Activated effector memory CD4-positive, alpha-beta T cell treated with Interleukin-2 at 50 U/mL for 16 hours (primary cell): ENCODE measurements at regions not wholly inside any gene's neighbourhood (a gene's known extent, or its start where the extent isn't known, plus 50 kb on each side); places are given as distances from the start of the nearest gene placed in this dataset.

ENCODE experiments used
- DNase-seq: peaks from one replicate; pipeline ENCODE4 v3.0.0-alpha.2; 2020

GRCh38 chr10:129397198-129397974 is 69.7 kb upstream of the MGMT start:
- no peak for DNase-seq

DNA sequence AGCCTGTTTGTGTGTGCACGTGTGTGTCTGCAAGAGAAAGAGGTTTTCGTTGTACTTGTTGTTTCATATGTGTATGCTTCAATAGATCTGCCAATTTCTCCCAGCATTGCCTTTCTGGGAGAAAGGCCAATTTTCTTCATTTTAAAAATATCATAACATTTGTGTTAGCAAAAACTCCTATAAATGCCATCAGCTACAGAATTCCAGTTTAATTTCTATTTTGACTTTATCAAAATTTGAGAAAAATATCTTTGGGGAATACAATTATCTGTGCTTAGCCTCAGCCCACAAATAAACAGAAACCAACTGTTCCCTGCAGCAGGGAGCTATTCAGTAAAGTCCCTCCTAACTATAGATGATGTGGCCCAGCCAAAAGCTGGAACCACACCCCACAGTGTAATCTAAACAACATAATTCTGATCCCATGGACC is 68.3 kb upstream of the MGMT start:
- DNase-seq: no peak

DNA sequence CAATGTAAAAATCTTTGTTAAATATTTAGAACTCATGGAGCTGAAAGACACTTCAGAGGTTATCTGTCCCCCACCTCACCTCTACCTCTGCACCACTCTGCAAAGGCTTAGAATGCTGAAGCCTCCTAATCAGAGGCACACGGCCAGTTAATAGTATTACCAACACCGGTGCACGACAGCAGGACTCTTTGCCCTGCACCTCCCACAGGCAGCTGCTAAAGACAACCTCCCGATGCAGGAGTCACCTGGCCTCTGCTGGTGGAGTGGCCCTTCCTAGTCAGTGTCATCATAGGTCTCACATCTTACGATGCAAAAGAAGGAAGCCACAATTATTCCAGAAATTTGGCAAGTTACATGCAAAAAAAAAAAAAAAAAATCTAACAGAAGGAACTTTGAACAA is 66.6 kb upstream of the MGMT start:
- DNase-seq: no peak

GRCh38 chr10:129402459-129402858 is 64.6 kb upstream of the MGMT start:
- DNase-seq: no peak

GRCh38 chr10:129404091-129404490 is 63.0 kb upstream of the MGMT start:
- no peak for DNase-seq

- no peak for DNase-seq
Measured at GRCh38 chr10:129405389-129405788, 61.7 kb upstream of the MGMT start.

- DNase-seq: no peak
Measured at GRCh38 chr10:129410688-129411392, 56.2 kb upstream of the MGMT start.

DNA sequence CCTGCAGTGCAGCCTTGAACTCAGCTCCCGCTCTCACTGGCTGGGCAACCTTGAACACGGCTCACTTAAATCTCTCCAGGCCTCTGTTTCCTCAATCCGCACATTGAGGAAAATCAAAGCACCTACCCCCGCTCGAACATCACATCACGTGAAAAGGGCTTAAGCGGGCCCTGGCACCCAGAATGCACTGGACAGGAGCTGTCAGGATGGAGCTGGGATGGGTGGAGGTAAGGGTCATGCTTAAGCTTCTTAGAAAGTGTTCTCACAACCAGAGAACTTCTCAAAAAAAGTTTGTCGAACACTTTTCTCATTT is 55.7 kb upstream of the MGMT start:
- no peak for DNase-seq

GRCh38 chr10:129411772-129412171 is 55.3 kb upstream of the MGMT start:
- no peak for DNase-seq

GRCh38 chr10:129413024-129413423 is 54.0 kb upstream of the MGMT start:
- no peak for DNase-seq

GRCh38 chr10:129415215-129416140 is 51.6 kb upstream of the MGMT start:
- no peak for DNase-seq

GRCh38 chr10:129416155-129416554 is 50.9 kb upstream of the MGMT start:
- no peak for DNase-seq

- DNase-seq: no peak
Measured at GRCh38 chr10:129416956-129417765, 49.9 kb upstream of the MGMT start.
